Transverse colon (tissue), 4 donors: ENCODE measurements at regions not wholly inside any gene's neighbourhood (a gene's known extent, or its start where the extent isn't known, plus 50 kb on each side); places are given as distances from the start of the nearest gene placed in this dataset.

ENCODE experiments used
- DNase-seq: peaks from one replicate; pipeline ENCODE4 v3.0.0-alpha.2; 2019
- H3K27ac ChIP-seq, 4 donors: fragments of 200-600 bp; sonication (generic); 2 replicates each; pipeline ENCODE4 v1.5.1; 2016 to 2018; ENCODE audit warnings: inconsistent platforms in 4 of 4
- H3K27me3 ChIP-seq: fragments of 200-600 bp; sonication (generic); 2 replicates; pipeline ENCODE4 v1.5.1; 2017; ENCODE audit warnings: inconsistent platforms
- H3K36me3 ChIP-seq, 4 donors: fragments of 200-600 bp; sonication (generic); 2 replicates each; pipeline ENCODE4 v1.5.1; 2017 to 2019; ENCODE audit warnings: inconsistent platforms in 4 of 4
- H3K4me1 ChIP-seq, 4 donors: fragments of 200-600 bp; sonication (generic); 2 replicates each; pipeline ENCODE4 v1.5.1; 2017 to 2020; ENCODE audit warnings: inconsistent platforms in 4 of 4
- H3K4me3 ChIP-seq, 4 donors: fragments of 200-600 bp; sonication (generic); 1 replicate in 1 of 4; 2 replicates in 3 of 4; pipeline versions ENCODE4 v1.5.1 to v1.6.1; 2017 to 2019; ENCODE audit warnings: inconsistent platforms in 4 of 4
- H3K9me3 ChIP-seq, 2 donors: fragments of 200-600 bp; sonication (generic); 2 replicates each; pipeline ENCODE4 v1.5.1; 2017 to 2019; ENCODE audit warnings: inconsistent platforms in 2 of 2
- EP300 ChIP-seq: sonication (generic); formaldehyde crosslinking; IDR thresholded peaks from one replicate; pipeline ENCODE4 v1.6.1; 2017; ENCODE audit warnings: antibody characterized with exemption, low read depth
- POLR2A ChIP-seq: fragments of 450-650 bp; IDR thresholded peaks from one replicate; pipeline ENCODE4 v1.6.1; 2016; ENCODE audit warnings: antibody characterized with exemption, mild to moderate bottlenecking, moderate library complexity
- POLR2AphosphoS5 ChIP-seq, 3 donors: sonication (generic); formaldehyde crosslinking; IDR thresholded peaks; one replicate each; pipeline ENCODE4 v1.6.1; 2016; ENCODE audit warnings: antibody characterized with exemption in 3 of 3
- WGBS, 2 donors: methylation state at CpG; one replicate each; pipeline ENCODE4 v1.1.5; 2018; ENCODE audit warnings: low coverage in 1 of 2; 5-methylcytosine and 5-hydroxymethylcytosine counted together
- in situ Hi-C, 4 donors: fragments of 200-750 bp; cut with MboI; loops; one replicate each; pipeline versions ENCODE4 v1.15.0 to v1.15.1; 2017; ENCODE audit warnings: low sequenced_read_pairs in 3 of 4, low pct_ligation_motif_present in 1 of 4, low pct_unique_long_range_greater_than_20kb in 1 of 4
- intact Hi-C: fragments of 100-400 bp; cut with DNase I; formaldehyde crosslinking; loops from one replicate; pipeline ENCODE4 v1.15.1; 2023; ENCODE audit warnings: low total_unique reads
- TF ChIP-seq, protein P1 (sequence below), 5 experiments: fragments of 200-600 bp in 3 of 5; fragments of 450-650 bp in 2 of 5; sonication (generic) in 3 of 5; IDR thresholded peaks; 1 replicate in 2 of 5; 2 replicates in 3 of 5; pipeline ENCODE4 v1.5.1; 2016 to 2017; ENCODE audit warnings: antibody characterized with exemption in 5 of 5, inconsistent platforms in 3 of 5, mild to moderate bottlenecking in 2 of 5, moderate library complexity in 1 of 5

DNA sequence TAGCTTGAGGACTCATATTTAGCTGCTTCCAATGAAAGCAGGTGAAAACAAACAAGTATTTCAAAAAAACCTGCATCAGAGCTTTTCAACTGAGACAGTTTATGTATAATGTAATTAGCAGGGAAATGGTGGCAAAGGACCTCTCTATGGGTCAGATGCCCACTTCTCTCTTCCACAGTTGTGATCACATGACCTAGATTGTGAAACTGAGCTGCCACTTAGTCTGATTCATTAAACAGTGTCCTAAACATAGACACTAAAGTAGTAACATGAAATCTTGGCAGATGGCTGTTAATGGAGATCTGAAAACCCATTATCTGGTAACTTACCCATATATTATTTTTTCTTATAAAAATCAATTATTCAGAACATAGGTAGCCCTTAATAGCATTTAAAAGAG lies 663.6 kb upstream of the RIOK2 start:
- in situ Hi-C loops = no loop called here
- Histone ChIP-seq H3K9me3 (no peaks in the 10 kb centered on the region), H3K27me3 (no peaks in the 10 kb centered on the region), H3K4me1 (no peaks in the 10 kb centered on the region), H3K36me3 (no peaks in the 10 kb centered on the region), H3K27ac (no peak overlapping the region), H3K4me3 (no peak overlapping the region)
- TF ChIP-seq POLR2AphosphoS5 (IDR thresholded peaks at IDR 0.05) = no peak
- TF ChIP-seq, protein P1, sequence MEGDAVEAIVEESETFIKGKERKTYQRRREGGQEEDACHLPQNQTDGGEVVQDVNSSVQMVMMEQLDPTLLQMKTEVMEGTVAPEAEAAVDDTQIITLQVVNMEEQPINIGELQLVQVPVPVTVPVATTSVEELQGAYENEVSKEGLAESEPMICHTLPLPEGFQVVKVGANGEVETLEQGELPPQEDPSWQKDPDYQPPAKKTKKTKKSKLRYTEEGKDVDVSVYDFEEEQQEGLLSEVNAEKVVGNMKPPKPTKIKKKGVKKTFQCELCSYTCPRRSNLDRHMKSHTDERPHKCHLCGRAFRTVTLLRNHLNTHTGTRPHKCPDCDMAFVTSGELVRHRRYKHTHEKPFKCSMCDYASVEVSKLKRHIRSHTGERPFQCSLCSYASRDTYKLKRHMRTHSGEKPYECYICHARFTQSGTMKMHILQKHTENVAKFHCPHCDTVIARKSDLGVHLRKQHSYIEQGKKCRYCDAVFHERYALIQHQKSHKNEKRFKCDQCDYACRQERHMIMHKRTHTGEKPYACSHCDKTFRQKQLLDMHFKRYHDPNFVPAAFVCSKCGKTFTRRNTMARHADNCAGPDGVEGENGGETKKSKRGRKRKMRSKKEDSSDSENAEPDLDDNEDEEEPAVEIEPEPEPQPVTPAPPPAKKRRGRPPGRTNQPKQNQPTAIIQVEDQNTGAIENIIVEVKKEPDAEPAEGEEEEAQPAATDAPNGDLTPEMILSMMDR (IDR thresholded peaks at IDR 0.05) = no peak
- intact Hi-C loops = no loop called here
- DNase-seq = no peak

GRCh38 chr5:97847920-97848631 lies 665.0 kb upstream of the RIOK2 start:
- Histone ChIP-seq H3K9me3 (no peaks in the 10 kb centered on the region), H3K36me3 (no peaks in the 10 kb centered on the region), H3K4me3 (no peak overlapping the region), H3K27ac (no peak overlapping the region), H3K27me3 (no peaks in the 10 kb centered on the region), H3K4me1 (no peaks in the 10 kb centered on the region)
- TF ChIP-seq, protein P1 (IDR thresholded peaks at IDR 0.05) = no peak
- TF ChIP-seq EP300 = no peak
- TF ChIP-seq POLR2AphosphoS5 (IDR thresholded peaks at IDR 0.05) = no peak
- no peak for TF ChIP-seq POLR2A
- intact Hi-C loops = no loop called here
- WGBS, 2 donors = 72 to 82% methylated on average over 2 of the region's 2 CpGs
- DNase-seq = no peak
- in situ Hi-C loops = no loop called here

DNA sequence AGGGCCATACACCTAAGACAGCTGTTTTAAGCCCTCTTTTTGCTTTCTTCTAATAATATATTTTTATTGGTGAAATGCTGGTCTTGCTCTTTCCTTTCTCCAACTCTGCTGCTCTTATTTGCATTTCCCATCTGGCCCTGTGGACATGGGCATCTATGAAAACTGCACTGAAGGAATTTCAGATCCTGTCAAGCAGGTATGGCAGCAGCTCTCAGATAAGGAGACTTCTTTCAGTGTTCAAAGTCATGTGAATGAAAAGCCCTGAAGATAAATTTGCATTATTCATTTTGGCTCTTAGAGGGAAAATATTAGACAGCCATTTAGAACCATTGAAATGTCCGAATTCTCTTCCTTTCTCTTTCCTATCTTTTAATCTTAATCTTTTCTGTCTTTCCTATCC lies 668.0 kb upstream of the RIOK2 start:
- in situ Hi-C loops (no loop called here), intact Hi-C loops (no loop called here)
- H3K36me3 ChIP-seq = no peaks in the 10 kb centered on the region
- H3K4me1 ChIP-seq = no peaks in the 10 kb centered on the region
- no peaks in the 10 kb centered on the region for H3K27me3 ChIP-seq
- no peak overlapping the region for H3K4me3 ChIP-seq
- no peaks in the 10 kb centered on the region for H3K9me3 ChIP-seq
- TF ChIP-seq, protein P1 (IDR thresholded peaks at IDR 0.05) = no peak
- TF ChIP-seq POLR2AphosphoS5 (IDR thresholded peaks at IDR 0.05) (no peak), POLR2A (no peak), EP300 (no peak)
- H3K27ac ChIP-seq = no peak overlapping the region
- WGBS, 2 donors = 67 to 85% methylated on average over 1 of the region's 1 CpG
- DNase-seq = no peak

DNA sequence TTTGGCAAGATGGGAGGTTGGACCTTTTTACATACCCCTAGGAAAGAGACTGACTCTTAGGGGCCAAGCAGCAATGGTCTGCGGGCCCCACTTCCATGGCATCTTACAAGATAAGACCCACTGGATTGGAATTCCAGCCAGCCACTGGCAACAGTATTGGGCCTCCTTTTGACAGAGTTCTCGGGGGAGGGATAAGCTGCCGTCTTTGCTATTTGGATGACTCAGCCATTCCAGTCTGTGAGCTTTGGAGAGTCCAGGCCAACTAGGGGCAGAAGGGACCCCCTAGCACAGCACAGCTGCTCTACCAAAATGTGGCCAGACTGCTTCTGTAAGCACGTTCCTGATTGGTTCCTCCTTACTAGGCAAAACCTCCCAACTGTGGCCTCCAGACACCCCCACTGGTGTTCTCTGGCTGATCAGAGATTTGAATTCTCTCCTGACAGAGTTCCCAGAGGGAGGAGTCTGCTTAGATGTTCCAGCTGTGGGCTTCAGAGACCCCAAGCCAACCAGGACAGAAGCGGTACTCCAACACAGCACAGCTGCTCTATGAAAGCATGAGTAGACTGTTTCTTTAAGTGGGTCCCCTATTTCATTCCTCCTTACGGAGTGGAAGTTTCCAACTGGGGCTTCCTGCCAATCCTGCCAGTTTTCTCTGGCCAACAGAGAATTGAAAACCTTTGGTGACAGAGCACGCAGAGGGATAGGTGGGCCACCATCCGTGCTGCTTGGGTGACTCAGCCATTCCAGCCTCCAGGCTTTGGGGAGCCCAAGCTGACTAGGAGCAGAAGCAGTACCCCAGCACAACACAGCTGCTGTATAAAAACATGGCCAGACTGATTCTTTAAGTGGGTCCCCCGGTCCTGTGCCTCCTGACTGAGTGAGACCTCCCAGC lies 672.1 kb upstream of the RIOK2 start:
- no peak overlapping the region for H3K27ac ChIP-seq
- no peaks in the 10 kb centered on the region for H3K27me3 ChIP-seq
- intact Hi-C loops (loop anchor here (2.0 kb wide), 1 partner anchor 60 kb away; no protein-coding TSS in a partner anchor), in situ Hi-C loops (no loop called here)
- TF ChIP-seq POLR2AphosphoS5 (IDR thresholded peaks at IDR 0.05) = no peak
- TF ChIP-seq, protein P1 (IDR thresholded peaks at IDR 0.05) = no peak
- TF ChIP-seq EP300 = no peak
- H3K36me3 ChIP-seq = no peaks in the 10 kb centered on the region
- H3K4me3 ChIP-seq = no peak overlapping the region
- DNase-seq = no peak
- H3K9me3 ChIP-seq = no peaks in the 10 kb centered on the region
- 77% methylated on average over 8 of the region's 9 CpGs; no CpG with 5 or more reads in 1 of the 2 donors for WGBS, 2 donors
- H3K4me1 ChIP-seq = no peaks in the 10 kb centered on the region
